Inflammatory macrophage treated with lipopolysaccharide for 1 hour (primary cell): ENCODE measurements at regions not wholly inside any gene's neighbourhood (a gene's known extent, or its start where the extent isn't known, plus 50 kb on each side); places are given as distances from the start of the nearest gene placed in this dataset.

Experiments
- DNase-seq, 2 donors: peaks; one replicate each; pipeline ENCODE4 v3.0.0-alpha.2; 2020 to 2022

- no peak for DNase-seq
Observed at GRCh38 chr18:27899893-27900292, 277.0 kb downstream of the CDH2 start.

- DNase-seq, result no peak
Observed at GRCh38 chr18:27894746-27895145, 282.2 kb downstream of the CDH2 start.

- DNase-seq, result no peak
Observed at GRCh38 chr18:27887711-27888495, 289.0 kb downstream of the CDH2 start.

- DNase-seq, result no peak
Observed at GRCh38 chr18:27887287-27887686, 289.6 kb downstream of the CDH2 start.

- no peak for DNase-seq
Observed at GRCh38 chr18:27879540-27879939, 297.4 kb downstream of the CDH2 start.

- no peak for DNase-seq
Observed at GRCh38 chr18:27871726-27872125, 305.2 kb downstream of the CDH2 start.

- no peak for DNase-seq
Observed at GRCh38 chr18:27869735-27870134, 307.2 kb downstream of the CDH2 start.

GRCh38 chr18:27865431-27865830 lies 311.5 kb downstream of the CDH2 start:
- no peak for DNase-seq

GRCh38 chr18:27863780-27864430 lies 313.0 kb downstream of the CDH2 start:
- DNase-seq, result no peak

- DNase-seq, result no peak
Observed at GRCh38 chr18:27862041-27862682, 314.8 kb downstream of the CDH2 start.

- no peak for DNase-seq
Observed at GRCh38 chr18:27861539-27861938, 315.4 kb downstream of the CDH2 start.

GRCh38 chr18:27860701-27861107 lies 316.2 kb downstream of the CDH2 start:
- no peak for DNase-seq

- no peak for DNase-seq
Observed at GRCh38 chr18:27860011-27860410, 316.9 kb downstream of the CDH2 start.

- DNase-seq, result no peak
Observed at GRCh38 chr18:27856820-27857219, 320.1 kb downstream of the CDH2 start.

GRCh38 chr18:27855486-27855885 lies 321.4 kb downstream of the CDH2 start:
- no peak for DNase-seq

- no peak for DNase-seq
Observed at GRCh38 chr18:27854631-27855030, 322.3 kb downstream of the CDH2 start.

GRCh38 chr18:27848336-27848735 lies 328.6 kb downstream of the CDH2 start:
- no peak for DNase-seq

- no peak for DNase-seq
Observed at GRCh38 chr18:27847412-27847811, 329.5 kb downstream of the CDH2 start.

- no peak for DNase-seq
Observed at GRCh38 chr18:27845897-27846296, 331.0 kb downstream of the CDH2 start.

GRCh38 chr18:27843783-27844777 lies 332.9 kb downstream of the CDH2 start:
- no peak for DNase-seq

- DNase-seq, result no peak
Observed at GRCh38 chr18:27839141-27839540, 337.8 kb downstream of the CDH2 start.

- DNase-seq, result no peak
Observed at GRCh38 chr18:27838225-27838624, 338.7 kb downstream of the CDH2 start.

- DNase-seq, result no peak
Observed at GRCh38 chr18:27826101-27826500, 350.8 kb downstream of the CDH2 start.
